ENCODE measurements at regions not wholly inside any gene's neighbourhood (a gene's known extent, or its start where the extent isn't known, plus 50 kb on each side); places are given as distances from the start of the nearest gene placed in this dataset.

GRCh38 chr3:140809316-140809715 is 131.5 kb downstream of the TRIM42 start:
- Histone ChIP-seq H3K9me3 (ENCODE audit: low read length) (no peaks in the 10 kb centered on the region), H3K9ac (ENCODE audit: low read length) (no peak overlapping the region), H4K20me1 (ENCODE audit: insufficient read depth) (no peaks in the 10 kb centered on the region), H3K27ac (ENCODE audit: low read length) (no peak overlapping the region), H3K36me3 (ENCODE audit: insufficient read depth, low read length) (no peaks in the 10 kb centered on the region), H3K27me3 (ENCODE audit: insufficient read depth, low read depth, low read length) (no peaks in the 10 kb centered on the region), H3K9me2 (ENCODE audit: insufficient read depth, low read length) (no peaks in the 10 kb centered on the region), H3K79me2 (replicated peaks; ENCODE audit: insufficient read depth, low read length) (no peaks in the 10 kb centered on the region), H3K4me2 (ENCODE audit: low read length) (no peak overlapping the region), H3F3A (ENCODE audit: insufficient read depth, low read length, poor library complexity, severe bottlenecking) (no peaks in the 10 kb centered on the region), H3K4me3 (ENCODE audit: low read length) (no peak overlapping the region), H2AFZ (ENCODE audit: low read depth, low read length) (no peak overlapping the region)
- TF ChIP-seq SMC3 (conservative IDR thresholded peaks at IDR 0.05; ENCODE audit: poor library complexity) (no peak), TAF1 (IDR thresholded peaks at IDR 0.05; ENCODE audit: low read depth) (no peak), REST (IDR thresholded peaks at IDR 0.05; ENCODE audit: borderline replicate concordance) (no peak), EP300 (conservative IDR thresholded peaks at IDR 0.05; ENCODE audit: poor library complexity, severe bottlenecking) (no peak), CTCF (IDR thresholded peaks at IDR 0.05; ENCODE audit: poor library complexity, severe bottlenecking) (no peak), EZH2 (IDR thresholded peaks at IDR 0.05; ENCODE audit: borderline replicate concordance, insufficient read depth, low read length, poor library complexity, severe bottlenecking) (no peak), POLR2AphosphoS5 (IDR thresholded peaks at IDR 0.05) (no peak), MXI1 (conservative IDR thresholded peaks at IDR 0.05; ENCODE audit: poor library complexity, severe bottlenecking) (no peak), RAD21 (conservative IDR thresholded peaks at IDR 0.05) (no peak)

- Histone ChIP-seq H3K9me2 (ENCODE audit: insufficient read depth, low read length) (no peaks in the 10 kb centered on the region), H3K79me2 (replicated peaks; ENCODE audit: insufficient read depth, low read length) (no peaks in the 10 kb centered on the region), H3K4me2 (ENCODE audit: low read length) (no peak overlapping the region), H2AFZ (ENCODE audit: low read depth, low read length) (no peak overlapping the region), H3K27ac (ENCODE audit: low read length) (no peak overlapping the region), H3F3A (ENCODE audit: insufficient read depth, low read length, poor library complexity, severe bottlenecking) (no peaks in the 10 kb centered on the region), H3K9ac (ENCODE audit: low read length) (no peak overlapping the region), H3K9me3 (ENCODE audit: low read length) (no peaks in the 10 kb centered on the region), H3K36me3 (ENCODE audit: insufficient read depth, low read length) (no peaks in the 10 kb centered on the region), H4K20me1 (ENCODE audit: insufficient read depth) (no peaks in the 10 kb centered on the region), H3K27me3 (ENCODE audit: insufficient read depth, low read depth, low read length) (no peaks in the 10 kb centered on the region), H3K4me3 (ENCODE audit: low read length) (no peak overlapping the region)
- TF ChIP-seq RAD21 (conservative IDR thresholded peaks at IDR 0.05): no peak
- no peak for TF ChIP-seq MXI1 (conservative IDR thresholded peaks at IDR 0.05; ENCODE audit: poor library complexity, severe bottlenecking)
- TF ChIP-seq SMC3 (conservative IDR thresholded peaks at IDR 0.05; ENCODE audit: poor library complexity): no peak
- TF ChIP-seq CTCF (IDR thresholded peaks at IDR 0.05; ENCODE audit: poor library complexity, severe bottlenecking): no peak
- no peak for TF ChIP-seq TAF1 (IDR thresholded peaks at IDR 0.05; ENCODE audit: low read depth)
- TF ChIP-seq POLR2AphosphoS5 (IDR thresholded peaks at IDR 0.05): no peak
- TF ChIP-seq REST (IDR thresholded peaks at IDR 0.05; ENCODE audit: borderline replicate concordance): no peak
- TF ChIP-seq EP300 (conservative IDR thresholded peaks at IDR 0.05; ENCODE audit: poor library complexity, severe bottlenecking): no peak
Measured at GRCh38 chr3:140816372-140817195, 125.1 kb upstream of the SLC25A36 start.
